GM12872 (cell line): ENCODE measurements at regions not wholly inside any gene's neighbourhood (a gene's known extent, or its start where the extent isn't known, plus 50 kb on each side); places are given as distances from the start of the nearest gene placed in this dataset.

Experiments
- CTCF ChIP-seq: IDR thresholded peaks from 3 replicates; pipeline ENCODE4 v1.5.1; 2011; ENCODE audit warnings: low read depth, mild to moderate bottlenecking, low read length, moderate library complexity; ENCODE audit not compliant: insufficient read depth

GRCh38 chr6:33854572-33855030 is 50.8 kb upstream of the MLN start:
- TF ChIP-seq CTCF, result no peak

GRCh38 chr6:33853736-33854135 is 49.9 kb upstream of the MLN start:
- TF ChIP-seq CTCF, result no peak
